Neural cell (in vitro differentiated cells): ENCODE measurements at regions not wholly inside any gene's neighbourhood (a gene's known extent, or its start where the extent isn't known, plus 50 kb on each side); places are given as distances from the start of the nearest gene placed in this dataset.

Source experiments
- CTCF ChIP-seq: fragments of 450-650 bp; IDR thresholded peaks from 2 replicates; pipeline ENCODE4 v1.5.1; 2014; ENCODE audit warnings: antibody characterized with exemption, mild to moderate bottlenecking, moderate library complexity; ENCODE audit not compliant: poor library complexity, severe bottlenecking
- EP300 ChIP-seq: fragments of 450-650 bp; conservative IDR thresholded peaks from 2 replicates; pipeline ENCODE4 v1.6.1; 2014; ENCODE audit warnings: antibody characterized with exemption, mild to moderate bottlenecking, moderate library complexity; ENCODE audit not compliant: poor library complexity, severe bottlenecking
- EZH2 ChIP-seq: fragments of 200-600, 300-800 bp; shearing (Covaris generic), sonication (generic); IDR thresholded peaks from 2 replicates; pipeline ENCODE4 v1.6.1; 2014; ENCODE audit warnings: antibody characterized with exemption, low read length, borderline replicate concordance, mild to moderate bottlenecking; ENCODE audit not compliant: insufficient read depth, poor library complexity, severe bottlenecking
- POLR2AphosphoS5 ChIP-seq: IDR thresholded peaks from 2 replicates; pipeline ENCODE4 v1.6.1; 2012
- RAD21 ChIP-seq: fragments of 450-650 bp; conservative IDR thresholded peaks from 2 replicates; pipeline ENCODE4 v1.6.1; 2014; ENCODE audit warnings: antibody characterized with exemption, mild to moderate bottlenecking, moderate library complexity
- REST ChIP-seq: IDR thresholded peaks from 2 replicates; pipeline ENCODE4 v1.6.1; 2012; ENCODE audit warnings: borderline replicate concordance
- TAF1 ChIP-seq: IDR thresholded peaks from 2 replicates; pipeline ENCODE4 v1.6.1; 2012; ENCODE audit warnings: low read depth

- TF ChIP-seq CTCF (no peak), RAD21 (no peak), POLR2AphosphoS5 (no peak), REST (no peak), TAF1 (no peak), EP300 (no peak), EZH2 (no peak)
Measured at GRCh38 chr2:217433522-217433921, 569.3 kb downstream of the TNS1 start.
